K562 (cell line): ENCODE measurements at regions not wholly inside any gene's neighbourhood (a gene's known extent, or its start where the extent isn't known, plus 50 kb on each side); places are given as distances from the start of the nearest gene placed in this dataset.
"Not testable (repeated sequence)": the region's sequence is repeated elsewhere in the genome, so short reads cannot be mapped to it uniquely, and the experiment has no call there.

Source experiments
- ARID1B ChIP-seq: fragments of 450-650 bp; IDR thresholded peaks from 2 replicates; pipeline ENCODE4 v1.6.1; 2016; ENCODE audit warnings: antibody characterized with exemption, mild to moderate bottlenecking, inconsistent platforms
- ATF1 ChIP-seq, 2 experiments: fragments of 450-650 bp in 1 of 2; IDR thresholded peaks; 2 replicates each; pipeline ENCODE4 v1.6.1; 2016; ENCODE audit warnings: missing compliant biosample characterization in 1 of 2, missing genetic modification characterization in 1 of 2
- CEBPB ChIP-seq: fragments of 450-650 bp; IDR thresholded peaks from 2 replicates; pipeline ENCODE4 v1.6.1; 2016; ENCODE audit warnings: missing genetic modification characterization, missing compliant biosample characterization
- CXXC5 ChIP-seq: fragments of 250-450 bp; sonication (Bioruptor Pico); IDR thresholded peaks from 2 replicates; pipeline ENCODE4 v1.8.0; 2022; ENCODE audit warnings: inconsistent platforms, mild to moderate bottlenecking, moderate library complexity
- ETV1 ChIP-seq: fragments of 450-650 bp; conservative IDR thresholded peaks from 2 replicates; pipeline ENCODE4 v1.6.1; 2016; ENCODE audit warnings: missing genetic modification characterization, control low read depth, low read depth, missing compliant biosample characterization
- GABPB1 ChIP-seq: sonication (generic); formaldehyde crosslinking; IDR thresholded peaks from 2 replicates; pipeline ENCODE4 v1.8.0; 2022; ENCODE audit warnings: mild to moderate bottlenecking, missing genetic modification reagents
- HNRNPLL ChIP-seq: fragments of 200-400 bp; formaldehyde crosslinking; IDR thresholded peaks from 2 replicates; pipeline ENCODE4 v1.6.1; 2017; ENCODE audit warnings: low read length, low read depth, mild to moderate bottlenecking; ENCODE audit not compliant: poor library complexity, severe bottlenecking
- L3MBTL2 ChIP-seq: fragments of 450-650 bp; IDR thresholded peaks from 2 replicates; pipeline ENCODE4 v1.6.1; 2016; ENCODE audit warnings: mild to moderate bottlenecking, moderate library complexity
- MEIS2 ChIP-seq: fragments of 450-650 bp; IDR thresholded peaks from 2 replicates; pipeline ENCODE4 v1.6.1; 2014; ENCODE audit warnings: mild to moderate bottlenecking; ENCODE audit not compliant: partially characterized antibody
- PHF20 ChIP-seq: fragments of 450-650 bp; IDR thresholded peaks from 2 replicates; pipeline ENCODE4 v1.6.1; 2018; ENCODE audit not compliant: partially characterized antibody
- POLR2AphosphoS5 ChIP-seq: IDR thresholded peaks from 2 replicates; pipeline ENCODE4 v1.6.1; 2011; ENCODE audit warnings: mild to moderate bottlenecking, low read depth, low read length, moderate library complexity; ENCODE audit not compliant: control insufficient read depth, insufficient read depth
- POLR2G ChIP-seq: fragments of 200-400 bp; formaldehyde crosslinking; IDR thresholded peaks from 2 replicates; pipeline ENCODE4 v1.6.1; 2017; ENCODE audit warnings: low read depth, mild to moderate bottlenecking, antibody characterized with exemption, low read length, moderate library complexity
- POLR2H ChIP-seq: IDR thresholded peaks from 2 replicates; pipeline ENCODE4 v1.6.1; 2016; ENCODE audit warnings: missing genetic modification characterization, low read depth, mild to moderate bottlenecking, control low read depth, missing compliant biosample characterization, moderate library complexity
- SIN3B ChIP-seq: fragments of 450-650 bp; IDR thresholded peaks from 2 replicates; pipeline ENCODE4 v1.6.1; 2017; ENCODE audit warnings: low read depth, mild to moderate bottlenecking, moderate library complexity
- SUPT5H ChIP-seq: fragments of 450-650 bp; IDR thresholded peaks from 2 replicates; pipeline ENCODE4 v1.6.1; 2016
- TAF9B ChIP-seq: fragments of 450-650 bp; IDR thresholded peaks from 2 replicates; pipeline ENCODE4 v1.6.1; 2018; ENCODE audit warnings: mild to moderate bottlenecking; ENCODE audit not compliant: partially characterized antibody
- TF ChIP-seq, protein P1 (sequence below), 2 experiments: IDR thresholded peaks in 1 of 2; conservative IDR thresholded peaks in 1 of 2; 2 replicates each; pipeline ENCODE4 v1.6.1; 2016; ENCODE audit warnings: low read depth in 2 of 2, mild to moderate bottlenecking in 1 of 2, missing compliant biosample characterization in 1 of 2, missing genetic modification characterization in 1 of 2, moderate library complexity in 1 of 2
- TF ChIP-seq, protein P2 (sequence below): fragments of 200-800 bp; sonication (Bioruptor generic); IDR thresholded peaks from 2 replicates; pipeline ENCODE4 v1.6.1; 2017; ENCODE audit warnings: missing genetic modification characterization, missing compliant biosample characterization
- TF ChIP-seq, protein P3 (sequence below): sonication (generic); formaldehyde crosslinking; IDR thresholded peaks from 2 replicates; pipeline ENCODE4 v1.8.0; 2022; ENCODE audit warnings: mild to moderate bottlenecking, low read depth, missing genetic modification reagents

DNA sequence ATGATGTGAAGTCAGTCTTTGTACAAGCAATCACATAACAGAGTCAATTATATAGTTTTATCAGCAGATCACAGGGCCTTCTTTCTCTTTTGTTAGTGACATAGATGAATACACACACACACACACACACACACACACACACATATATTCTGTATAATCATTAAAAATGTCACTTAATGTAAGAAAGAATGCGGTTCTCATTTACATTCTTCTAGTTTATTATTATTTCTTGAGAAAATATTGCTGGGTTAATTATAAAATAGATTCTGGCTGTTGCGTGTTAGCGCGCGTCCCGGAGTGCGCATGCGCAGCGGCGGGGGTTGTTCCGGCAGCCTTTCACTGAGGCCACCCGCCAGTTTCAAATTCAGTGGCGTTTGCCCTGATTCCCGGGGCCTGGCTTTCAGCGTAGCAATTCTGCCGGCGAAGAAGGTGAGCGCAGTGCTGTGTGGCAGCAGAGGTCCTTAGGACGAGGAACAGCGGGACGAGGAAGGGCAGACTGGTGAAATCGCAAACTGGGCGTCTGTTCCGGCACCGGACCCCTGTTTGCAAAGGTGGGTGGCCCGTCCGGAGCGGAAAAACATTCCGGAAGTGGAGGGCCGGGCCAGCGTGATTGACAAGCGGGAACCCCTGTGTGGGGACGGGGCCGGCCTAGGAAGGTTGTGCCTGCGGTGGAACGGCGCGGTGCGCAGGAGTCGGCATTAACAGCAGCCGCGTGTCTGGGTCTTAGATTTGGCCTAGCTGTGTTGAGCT lies 75.3 kb upstream of the PZP start (continued):
- TF ChIP-seq, protein P1, sequence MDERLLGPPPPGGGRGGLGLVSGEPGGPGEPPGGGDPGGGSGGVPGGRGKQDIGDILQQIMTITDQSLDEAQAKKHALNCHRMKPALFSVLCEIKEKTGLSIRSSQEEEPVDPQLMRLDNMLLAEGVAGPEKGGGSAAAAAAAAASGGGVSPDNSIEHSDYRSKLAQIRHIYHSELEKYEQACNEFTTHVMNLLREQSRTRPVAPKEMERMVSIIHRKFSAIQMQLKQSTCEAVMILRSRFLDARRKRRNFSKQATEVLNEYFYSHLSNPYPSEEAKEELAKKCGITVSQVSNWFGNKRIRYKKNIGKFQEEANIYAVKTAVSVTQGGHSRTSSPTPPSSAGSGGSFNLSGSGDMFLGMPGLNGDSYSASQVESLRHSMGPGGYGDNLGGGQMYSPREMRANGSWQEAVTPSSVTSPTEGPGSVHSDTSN (CRISPR knock-in tag; IDR thresholded peaks at IDR 0.05; ENCODE audit: low read depth): not testable (repeated sequence)
- TF ChIP-seq, protein P1 (tag; conservative IDR thresholded peaks at IDR 0.05; ENCODE audit: low read depth): 0 out of 2 replicates have a peak, but pooled peaks have one; percentile 51
- TF ChIP-seq HNRNPLL: peak; percentile 30
- peak; percentile 41; the same call in 1 of the 2 replicates for TF ChIP-seq POLR2AphosphoS5
- TF ChIP-seq SUPT5H: peak; percentile 74
- peak; percentile 53 for TF ChIP-seq PHF20
- TF ChIP-seq SIN3B: peak; percentile 35; the same call in 1 of the 2 replicates
- peak; percentile 44 for TF ChIP-seq CXXC5
- peak; percentile 52 for TF ChIP-seq ARID1B
- 0 out of 2 replicates have a peak, but pooled peaks have one; percentile 8 for TF ChIP-seq CEBPB
- TF ChIP-seq MEIS2: peak; percentile 64
- TF ChIP-seq, protein P2, sequence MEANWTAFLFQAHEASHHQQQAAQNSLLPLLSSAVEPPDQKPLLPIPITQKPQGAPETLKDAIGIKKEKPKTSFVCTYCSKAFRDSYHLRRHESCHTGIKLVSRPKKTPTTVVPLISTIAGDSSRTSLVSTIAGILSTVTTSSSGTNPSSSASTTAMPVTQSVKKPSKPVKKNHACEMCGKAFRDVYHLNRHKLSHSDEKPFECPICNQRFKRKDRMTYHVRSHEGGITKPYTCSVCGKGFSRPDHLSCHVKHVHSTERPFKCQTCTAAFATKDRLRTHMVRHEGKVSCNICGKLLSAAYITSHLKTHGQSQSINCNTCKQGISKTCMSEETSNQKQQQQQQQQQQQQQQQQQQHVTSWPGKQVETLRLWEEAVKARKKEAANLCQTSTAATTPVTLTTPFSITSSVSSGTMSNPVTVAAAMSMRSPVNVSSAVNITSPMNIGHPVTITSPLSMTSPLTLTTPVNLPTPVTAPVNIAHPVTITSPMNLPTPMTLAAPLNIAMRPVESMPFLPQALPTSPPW (CRISPR knock-in tag): peak; percentile 29; the same call in 1 of the 2 replicates
- peak; percentile 83 for TF ChIP-seq POLR2G
- TF ChIP-seq ETV1: 0 out of 2 replicates have a peak, but pooled peaks have one; percentile 11
- TF ChIP-seq ATF1 (CRISPR knock-in tag; IDR thresholded peaks at IDR 0.05): not testable (repeated sequence)
- peak; percentile 33; the same call in 1 of the 2 replicates for TF ChIP-seq ATF1 (tag; IDR thresholded peaks at IDR 0.05)
- peak; percentile 27 for TF ChIP-seq TAF9B
- TF ChIP-seq, protein P3, sequence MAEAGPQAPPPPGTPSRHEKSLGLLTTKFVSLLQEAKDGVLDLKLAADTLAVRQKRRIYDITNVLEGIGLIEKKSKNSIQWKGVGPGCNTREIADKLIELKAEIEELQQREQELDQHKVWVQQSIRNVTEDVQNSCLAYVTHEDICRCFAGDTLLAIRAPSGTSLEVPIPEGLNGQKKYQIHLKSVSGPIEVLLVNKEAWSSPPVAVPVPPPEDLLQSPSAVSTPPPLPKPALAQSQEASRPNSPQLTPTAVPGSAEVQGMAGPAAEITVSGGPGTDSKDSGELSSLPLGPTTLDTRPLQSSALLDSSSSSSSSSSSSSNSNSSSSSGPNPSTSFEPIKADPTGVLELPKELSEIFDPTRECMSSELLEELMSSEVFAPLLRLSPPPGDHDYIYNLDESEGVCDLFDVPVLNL (CRISPR knock-in tag): peak; percentile 89
- peak; percentile 67 for TF ChIP-seq POLR2H
- TF ChIP-seq L3MBTL2: peak; percentile 25; the same call in 1 of the 2 replicates
- TF ChIP-seq GABPB1 (CRISPR knock-in tag): peak; percentile 73; the same call in 1 of the 2 replicates
